Thymus (tissue), 11 donors: ENCODE measurements at regions not wholly inside any gene's neighbourhood (a gene's known extent, or its start where the extent isn't known, plus 50 kb on each side); places are given as distances from the start of the nearest gene placed in this dataset.

ENCODE experiments used
- DNase-seq, 9 donors: peaks; one replicate each; pipeline ENCODE4 v3.0.0-alpha.2; 2013; ENCODE audit warnings: low spot score in 9 of 9, low read depth in 6 of 9, missing footprints in 1 of 9
- H3K27ac ChIP-seq, 2 donors: one replicate each; pipeline ENCODE4 v1.5.1; 2013; ENCODE audit warnings: control low read depth in 1 of 2, low read depth in 1 of 2, low read length in 1 of 2, mild to moderate bottlenecking in 1 of 2, moderate library complexity in 1 of 2
- H3K27me3 ChIP-seq, 2 donors: one replicate each; pipeline ENCODE4 v1.5.1; 2013; ENCODE audit warnings: low read length in 1 of 2; ENCODE audit not compliant: control insufficient read depth in 2 of 2, insufficient read depth in 1 of 2
- H3K36me3 ChIP-seq, 2 donors: one replicate each; pipeline ENCODE4 v1.5.1; 2013; ENCODE audit warnings: low read length in 1 of 2, mild to moderate bottlenecking in 1 of 2, moderate library complexity in 1 of 2; ENCODE audit not compliant: control insufficient read depth in 2 of 2, insufficient read depth in 2 of 2
- H3K4me1 ChIP-seq, 2 donors: one replicate each; pipeline ENCODE4 v1.5.1; 2013; ENCODE audit warnings: low read length in 2 of 2; ENCODE audit not compliant: control insufficient read depth in 2 of 2, insufficient read depth in 2 of 2
- H3K4me3 ChIP-seq, 2 donors: one replicate each; pipeline ENCODE4 v1.5.1; 2013; ENCODE audit warnings: low read length in 2 of 2, control low read depth in 1 of 2, mild to moderate bottlenecking in 1 of 2
- H3K9me3 ChIP-seq, 2 donors: one replicate each; pipeline ENCODE4 v1.5.1; 2013; ENCODE audit warnings: low read length in 1 of 2, mild to moderate bottlenecking in 1 of 2; ENCODE audit not compliant: control insufficient read depth in 2 of 2, insufficient read depth in 1 of 2
- WGBS: extraction: QIAGEN DNeasy Blood & Tissue Kit; methylation state at CpG from one replicate; pipeline ENCODE4 v1.1.7; 2013; 5-methylcytosine and 5-hydroxymethylcytosine counted together
- donor health status: healthy.

DNA sequence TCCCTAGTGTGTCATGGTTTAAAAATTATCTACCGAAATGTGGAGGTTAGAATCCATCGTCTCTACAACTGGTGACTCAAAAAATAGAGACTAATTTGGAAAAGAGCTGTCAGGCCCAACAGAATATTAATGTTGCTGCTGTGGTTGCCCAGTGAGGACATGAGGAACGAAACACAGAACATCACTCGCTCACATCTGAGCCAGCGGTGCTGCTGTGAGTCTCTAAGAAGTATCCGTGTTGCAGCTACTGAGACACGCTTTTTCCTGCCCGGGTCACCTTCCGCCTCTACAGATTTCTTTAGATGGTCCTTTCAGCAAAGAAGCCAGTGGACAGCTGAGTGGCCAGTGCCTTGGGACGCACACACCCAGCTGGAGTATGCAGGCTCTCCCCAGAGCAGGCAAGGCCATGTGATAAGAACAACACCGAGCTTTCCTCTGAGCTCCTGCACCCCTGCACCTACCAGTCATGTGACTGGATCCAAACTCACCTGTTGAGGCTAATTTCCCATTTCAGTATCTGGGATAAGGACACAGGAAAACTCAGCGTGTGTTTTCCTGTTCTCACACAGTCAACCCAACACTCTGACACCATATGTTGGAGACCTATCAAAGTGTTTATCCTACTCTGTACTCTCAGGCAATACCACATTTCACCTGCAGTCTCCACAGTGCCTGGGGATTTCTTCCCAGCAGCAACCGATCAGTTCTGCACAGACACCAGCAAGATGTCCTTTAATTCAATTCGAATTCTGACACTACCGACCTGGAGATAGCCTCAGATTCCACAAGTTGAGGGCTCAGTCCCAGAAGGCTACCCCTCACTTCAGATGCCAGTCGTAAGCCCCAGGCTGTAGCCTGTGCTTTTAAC, 119.0 kb upstream of the RPS6KA2 start:
- peaks cover 1 to 8% of the 10 kb centered on the region in 2 donors for H3K9me3 ChIP-seq
- H3K36me3 ChIP-seq = no peaks in the 10 kb centered on the region
- no peak overlapping the region for H3K4me3 ChIP-seq
- H3K4me1 ChIP-seq = peaks cover 16 to 21% of the 10 kb centered on the region in 2 donors
- WGBS = 96% methylated on average over 16 of the region's 16 CpGs
- DNase-seq = no peak
- no peak overlapping the region for H3K27ac ChIP-seq
- H3K27me3 ChIP-seq = peaks cover 0 to 2% of the 10 kb centered on the region in 2 donors

- Histone ChIP-seq H3K27me3 (peaks cover 0 to 2% of the 10 kb centered on the region in 2 donors), H3K36me3 (no peaks in the 10 kb centered on the region), H3K27ac (no peak overlapping the region), H3K4me3 (no peak overlapping the region), H3K9me3 (peaks cover 1 to 8% of the 10 kb centered on the region in 2 donors), H3K4me1 (peaks cover 3 to 5% of the 10 kb centered on the region in 2 donors)
- WGBS = 90% methylated on average over 33 of the region's 33 CpGs
- DNase-seq = no peak
Observed at GRCh38 chr6:166744223-166745134, 117.4 kb upstream of the RPS6KA2 start.

DNA sequence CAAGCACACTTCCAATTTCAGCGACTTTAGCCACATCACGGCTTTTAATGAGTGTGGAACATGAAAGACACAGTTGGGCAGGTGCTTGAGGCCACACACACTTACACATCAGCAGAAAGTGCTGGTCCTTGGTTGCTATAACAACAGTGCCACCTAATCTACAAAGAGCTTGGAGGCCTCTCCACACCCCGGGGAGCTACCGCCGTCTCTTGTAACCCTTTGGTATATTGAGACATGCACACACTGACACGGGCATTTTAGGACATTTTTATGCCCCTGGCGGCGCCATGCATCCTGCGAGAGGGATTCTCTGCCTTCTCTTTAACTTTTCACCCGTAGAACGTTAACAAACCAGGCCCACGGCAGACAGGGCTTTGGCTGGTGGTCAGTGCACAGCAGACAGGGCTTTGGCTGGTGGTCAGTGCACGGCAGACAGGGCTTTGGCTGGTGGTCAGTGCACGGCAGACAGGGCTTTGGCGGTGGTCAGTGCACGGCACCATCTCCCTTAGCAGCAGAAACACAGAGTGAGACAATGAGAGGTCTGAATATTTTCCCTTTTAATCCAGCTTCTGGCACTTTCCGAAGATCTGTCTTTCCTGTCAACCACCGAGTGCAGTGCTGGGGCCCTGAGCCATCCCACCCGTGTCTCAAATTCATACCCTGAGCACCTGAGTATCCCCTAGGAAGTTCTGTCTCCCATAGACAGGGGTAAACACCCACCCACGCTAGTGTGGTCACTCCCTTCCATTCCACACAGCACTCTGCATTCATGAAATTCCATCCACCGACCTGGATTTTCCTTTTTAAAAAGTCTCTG, 116.6 kb upstream of the RPS6KA2 start:
- WGBS = 93% methylated on average over 21 of the region's 21 CpGs
- H3K4me1 ChIP-seq = peaks cover 3 to 5% of the 10 kb centered on the region in 2 donors
- no peak for DNase-seq
- peaks cover 0 to 2% of the 10 kb centered on the region in 2 donors for H3K27me3 ChIP-seq
- H3K4me3 ChIP-seq = no peak overlapping the region
- H3K36me3 ChIP-seq = no peaks in the 10 kb centered on the region
- H3K27ac ChIP-seq = no peak overlapping the region
- peaks cover 1 to 8% of the 10 kb centered on the region in 2 donors for H3K9me3 ChIP-seq

- Histone ChIP-seq H3K4me3 (no peak overlapping the region), H3K27me3 (no peaks in the 10 kb centered on the region)
Observed at GRCh38 chr6:166742981-166743380, 115.9 kb upstream of the RPS6KA2 start.

DNA sequence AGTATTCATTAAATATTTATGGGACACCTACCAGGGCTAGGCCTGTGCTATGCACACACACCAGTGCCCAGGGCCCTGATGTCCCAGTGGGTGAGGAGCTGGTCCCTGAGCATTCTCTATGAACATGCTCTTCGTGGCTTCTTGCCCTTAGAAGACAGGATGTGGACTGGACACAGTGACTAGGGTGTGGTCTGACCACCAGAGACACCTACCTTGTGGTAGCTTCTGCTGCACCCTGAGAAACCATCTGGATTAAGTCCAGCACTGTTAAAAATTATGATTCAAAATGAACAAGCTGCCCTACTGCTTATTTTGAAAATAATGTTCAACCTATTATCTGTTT, 112.9 kb upstream of the RPS6KA2 start:
- no peaks in the 10 kb centered on the region for H3K4me1 ChIP-seq
- no peaks in the 10 kb centered on the region for H3K36me3 ChIP-seq
- WGBS = 56% methylated on average over 1 of the region's 1 CpG
- no peak for DNase-seq
- H3K27ac ChIP-seq = no peak overlapping the region
- H3K4me3 ChIP-seq = no peak overlapping the region
- no peaks in the 10 kb centered on the region for H3K27me3 ChIP-seq
- peaks cover 1 to 8% of the 10 kb centered on the region in 2 donors for H3K9me3 ChIP-seq

More at GRCh38 chr6:166742981-166743380, 115.9 kb upstream of the RPS6KA2 start:
- Histone ChIP-seq H3K36me3 (no peaks in the 10 kb centered on the region), H3K9me3 (peaks cover 1 to 8% of the 10 kb centered on the region in 2 donors), H3K27ac (no peak overlapping the region), H3K4me1 (peaks cover 2% of the 10 kb centered on the region in 2 donors)
- 97% methylated on average over 7 of the region's 7 CpGs for WGBS
- DNase-seq = no peak

GRCh38 chr6:166739117-166739975, 112.3 kb upstream of the RPS6KA2 start:
- WGBS = 96% methylated on average over 18 of the region's 18 CpGs
- no peaks in the 10 kb centered on the region for H3K27me3 ChIP-seq
- H3K4me3 ChIP-seq = no peak overlapping the region
- no peaks in the 10 kb centered on the region for H3K36me3 ChIP-seq
- no peak overlapping the region for H3K27ac ChIP-seq
- H3K4me1 ChIP-seq = no peaks in the 10 kb centered on the region
- H3K9me3 ChIP-seq = peaks cover 0 to 3% of the 10 kb centered on the region in 2 donors
- no peak for DNase-seq

GRCh38 chr6:166738386-166739116, 111.5 kb upstream of the RPS6KA2 start:
- Histone ChIP-seq H3K4me1 (no peaks in the 10 kb centered on the region), H3K4me3 (no peak overlapping the region), H3K27me3 (no peaks in the 10 kb centered on the region), H3K9me3 (no peaks in the 10 kb centered on the region), H3K27ac (no peak overlapping the region), H3K36me3 (no peaks in the 10 kb centered on the region)
- DNase-seq = no peak
- WGBS = 92% methylated on average over 7 of the region's 7 CpGs

DNA sequence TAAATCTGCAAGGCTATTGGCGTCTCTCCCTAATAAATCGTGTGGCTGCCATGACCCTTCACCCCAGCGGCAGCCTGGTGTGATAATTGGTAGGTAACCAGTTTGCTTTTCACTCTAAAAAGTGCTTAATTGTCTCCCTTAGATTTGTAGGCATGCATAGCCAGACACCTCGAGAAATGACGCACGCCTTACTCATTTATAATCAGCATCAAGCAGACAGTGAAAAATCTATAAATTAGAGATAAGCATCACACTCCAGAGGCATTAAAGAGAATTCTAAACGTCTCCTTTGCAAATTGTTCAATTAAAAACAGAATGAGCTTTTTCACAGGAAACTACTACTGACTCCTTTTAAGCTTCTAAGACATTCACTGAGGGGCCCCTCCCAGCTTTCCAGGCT, 110.2 kb upstream of the RPS6KA2 start:
- WGBS = 80% methylated on average over 7 of the region's 7 CpGs
- no peaks in the 10 kb centered on the region for H3K27me3 ChIP-seq
- no peaks in the 10 kb centered on the region for H3K4me1 ChIP-seq
- H3K27ac ChIP-seq = no peak overlapping the region
- no peak for DNase-seq
- no peak overlapping the region for H3K4me3 ChIP-seq
- no peaks in the 10 kb centered on the region for H3K9me3 ChIP-seq
- no peaks in the 10 kb centered on the region for H3K36me3 ChIP-seq
